Caco-2 (cell line): ENCODE measurements at regions not wholly inside any gene's neighbourhood (a gene's known extent, or its start where the extent isn't known, plus 50 kb on each side); places are given as distances from the start of the nearest gene placed in this dataset.

Experiments
- BruUV-seq: library from RNA; stranded (reverse); fragments of 400-500 nt; replicated peaks from 2 replicates; lab custom pipeline; 2021; lab: Mats Ljungman, UMichigan
- CTCF ChIA-PET: fragments of 300-600 bp; sonication (Branson Sonifier 250); formaldehyde crosslinking; loops from one replicate; lab custom pipeline; 2022; ENCODE audit warnings: antibody characterized with exemption; lab: Charles Lee
- POLR2A ChIA-PET: fragments of 300-600 bp; sonication (Branson Sonifier 250); formaldehyde crosslinking; loops from one replicate; lab custom pipeline; 2022; ENCODE audit warnings: antibody characterized with exemption; lab: Charles Lee
- DNase-seq, 2 experiments: peaks; one replicate each; pipeline versions ENCODE4 v3.0.0 to v3.0.0-alpha.2; 2020 to 2022
- H3K27me3 ChIP-seq: replicated peaks from 2 replicates; pipeline ENCODE4 v1.6.0; 2011; ENCODE audit warnings: low read length; ENCODE audit not compliant: control insufficient read depth, insufficient read depth
- H3K36me3 ChIP-seq: 2 replicates; pipeline ENCODE4 v1.5.1; 2011; ENCODE audit warnings: low read length; ENCODE audit not compliant: control insufficient read depth, insufficient read depth
- H3K4me1 ChIP-seq: fragments of 250-450 bp; sonication (Bioruptor Pico); 2 replicates; pipeline ENCODE4 v1.5.1; 2020; ENCODE audit warnings: mild to moderate bottlenecking
- H3K4me3 ChIP-seq: 2 replicates; pipeline ENCODE4 v1.5.1; 2011; ENCODE audit warnings: low read depth, mild to moderate bottlenecking, control low read depth, low read length
- H3K9me3 ChIP-seq: fragments of 250-450 bp; sonication (Bioruptor Pico); 2 replicates; pipeline ENCODE4 v1.5.1; 2020; ENCODE audit warnings: mild to moderate bottlenecking, moderate library complexity
- H3K27ac Mint-ChIP-seq: one replicate; pipeline ENCODE4 v1.8.0; 2022; ENCODE audit warnings: mixed read lengths; ENCODE audit not compliant: unreplicated experiment
- H3K27me3 Mint-ChIP-seq: one replicate; pipeline ENCODE4 v1.8.0; 2022; ENCODE audit warnings: mixed read lengths; ENCODE audit not compliant: insufficient read depth, unreplicated experiment
- H3K36me3 Mint-ChIP-seq: one replicate; pipeline ENCODE4 v1.8.0; 2022; ENCODE audit warnings: mild to moderate bottlenecking, mixed read lengths; ENCODE audit not compliant: insufficient read depth, unreplicated experiment
- H3K4me1 Mint-ChIP-seq: one replicate; pipeline ENCODE4 v1.8.0; 2022; ENCODE audit warnings: low read depth, mixed read lengths; ENCODE audit not compliant: unreplicated experiment
- H3K4me3 Mint-ChIP-seq: one replicate; pipeline ENCODE4 v1.8.0; 2022; ENCODE audit warnings: mild to moderate bottlenecking, moderate library complexity, mixed read lengths; ENCODE audit not compliant: unreplicated experiment
- H3K9me3 Mint-ChIP-seq: one replicate; pipeline ENCODE4 v1.8.0; 2022; ENCODE audit warnings: mixed read lengths; ENCODE audit not compliant: unreplicated experiment
- intact Hi-C: fragments of 100-400 bp; cut with micrococcal nuclease; formaldehyde crosslinking; loops from one replicate; pipeline ENCODE4 v1.10.0; 2022; ENCODE audit not compliant: unreplicated experiment
- TF ChIP-seq, protein P1 (sequence below), 2 experiments: fragments of 200-600 bp in 1 of 2; IDR thresholded peaks; 1 replicate in 1 of 2; 2 replicates in 1 of 2; pipeline versions ENCODE4 v1.5.1 to v1.8.0; 2011 to 2022; ENCODE audit warnings: antibody characterized with exemption in 1 of 2, control low read depth in 1 of 2, inconsistent platforms in 1 of 2, low read depth in 1 of 2, low read length in 1 of 2, mild to moderate bottlenecking in 1 of 2, moderate library complexity in 1 of 2; ENCODE audit not compliant: insufficient read depth in 1 of 2, severe bottlenecking in 1 of 2, unreplicated experiment in 1 of 2

DNA sequence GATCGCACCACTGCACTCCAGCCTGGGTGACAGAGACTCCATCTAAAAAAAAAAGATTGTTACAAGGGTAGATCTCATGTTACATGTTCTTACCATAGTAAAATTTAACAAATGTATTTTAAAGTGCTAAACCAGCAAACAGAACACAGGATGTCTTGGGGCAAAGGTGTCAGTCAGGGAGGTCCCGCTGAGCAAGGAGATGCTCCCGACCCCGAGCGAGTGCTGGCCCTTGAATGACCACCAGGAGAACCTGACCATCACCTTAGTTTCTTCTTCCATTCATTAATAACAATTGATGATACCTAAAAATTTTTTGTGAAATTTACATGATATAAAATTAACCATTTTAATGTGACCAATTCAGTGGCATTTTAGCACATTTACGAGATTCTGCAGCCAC is 241.6 kb upstream of the GPR26 start:
- ChIA-PET CTCF (no interaction called here), POLR2A (no interaction called here)
- Histone ChIP-seq H3K27me3 (no peaks in the 10 kb centered on the region), H3K4me3 (no peak overlapping the region), H3K36me3 (no peaks in the 10 kb centered on the region), H3K4me1 (no peaks in the 10 kb centered on the region), H3K9me3 (no peaks in the 10 kb centered on the region)
- no peak overlapping the region for H3K27ac Mint-ChIP-seq
- no peaks in the 10 kb centered on the region for H3K4me1 Mint-ChIP-seq
- TF ChIP-seq, protein P1, sequence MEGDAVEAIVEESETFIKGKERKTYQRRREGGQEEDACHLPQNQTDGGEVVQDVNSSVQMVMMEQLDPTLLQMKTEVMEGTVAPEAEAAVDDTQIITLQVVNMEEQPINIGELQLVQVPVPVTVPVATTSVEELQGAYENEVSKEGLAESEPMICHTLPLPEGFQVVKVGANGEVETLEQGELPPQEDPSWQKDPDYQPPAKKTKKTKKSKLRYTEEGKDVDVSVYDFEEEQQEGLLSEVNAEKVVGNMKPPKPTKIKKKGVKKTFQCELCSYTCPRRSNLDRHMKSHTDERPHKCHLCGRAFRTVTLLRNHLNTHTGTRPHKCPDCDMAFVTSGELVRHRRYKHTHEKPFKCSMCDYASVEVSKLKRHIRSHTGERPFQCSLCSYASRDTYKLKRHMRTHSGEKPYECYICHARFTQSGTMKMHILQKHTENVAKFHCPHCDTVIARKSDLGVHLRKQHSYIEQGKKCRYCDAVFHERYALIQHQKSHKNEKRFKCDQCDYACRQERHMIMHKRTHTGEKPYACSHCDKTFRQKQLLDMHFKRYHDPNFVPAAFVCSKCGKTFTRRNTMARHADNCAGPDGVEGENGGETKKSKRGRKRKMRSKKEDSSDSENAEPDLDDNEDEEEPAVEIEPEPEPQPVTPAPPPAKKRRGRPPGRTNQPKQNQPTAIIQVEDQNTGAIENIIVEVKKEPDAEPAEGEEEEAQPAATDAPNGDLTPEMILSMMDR (IDR thresholded peaks at IDR 0.05; ENCODE audit: insufficient read depth in 1 of 2, low read depth in 1 of 2, low read length in 1 of 2, severe bottlenecking in 1 of 2, unreplicated experiment in 1 of 2) = no peak
- H3K4me3 Mint-ChIP-seq = no peak overlapping the region
- H3K9me3 Mint-ChIP-seq = no peaks in the 10 kb centered on the region
- peaks cover 18% of the 10 kb centered on the region for H3K27me3 Mint-ChIP-seq
- H3K36me3 Mint-ChIP-seq = no peaks in the 10 kb centered on the region
- BruUV-seq = no TSS peak
- no peak for DNase-seq
- intact Hi-C loops = no loop called here

DNA sequence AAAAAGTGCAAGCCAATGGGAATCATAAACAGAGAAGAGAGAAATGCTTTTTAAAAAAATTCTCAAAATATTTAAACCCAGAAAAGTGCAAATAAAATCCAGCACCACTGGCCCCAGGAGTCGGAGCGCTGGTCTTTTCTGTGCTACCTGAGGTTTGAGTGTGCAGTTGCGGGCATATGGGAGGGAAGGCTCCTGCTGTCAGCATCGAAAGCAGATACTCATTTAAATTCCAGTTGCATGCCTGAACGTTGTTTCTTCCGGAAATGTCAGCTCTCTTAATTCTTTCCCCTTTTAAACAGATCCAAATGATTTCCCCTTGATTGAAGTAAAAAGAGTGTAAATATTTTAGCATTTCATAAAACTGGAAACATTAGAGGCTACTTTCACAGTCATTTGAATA is 240.5 kb upstream of the GPR26 start:
- Mint-ChIP-seq H3K27ac (no peak overlapping the region), H3K4me3 (no peak overlapping the region), H3K9me3 (no peaks in the 10 kb centered on the region), H3K36me3 (no peaks in the 10 kb centered on the region), H3K27me3 (peaks cover 20% of the 10 kb centered on the region), H3K4me1 (no peaks in the 10 kb centered on the region)
- H3K36me3 ChIP-seq = no peaks in the 10 kb centered on the region
- no peaks in the 10 kb centered on the region for H3K27me3 ChIP-seq
- no peaks in the 10 kb centered on the region for H3K9me3 ChIP-seq
- ChIA-PET POLR2A (no interaction called here), CTCF (no interaction called here)
- H3K4me1 ChIP-seq = no peaks in the 10 kb centered on the region
- TF ChIP-seq, protein P1 (IDR thresholded peaks at IDR 0.05; ENCODE audit: insufficient read depth in 1 of 2, low read depth in 1 of 2, low read length in 1 of 2, severe bottlenecking in 1 of 2, unreplicated experiment in 1 of 2) = no peak
- no peak for DNase-seq
- intact Hi-C loops = no loop called here
- no peak overlapping the region for H3K4me3 ChIP-seq
- BruUV-seq = no TSS peak

DNA sequence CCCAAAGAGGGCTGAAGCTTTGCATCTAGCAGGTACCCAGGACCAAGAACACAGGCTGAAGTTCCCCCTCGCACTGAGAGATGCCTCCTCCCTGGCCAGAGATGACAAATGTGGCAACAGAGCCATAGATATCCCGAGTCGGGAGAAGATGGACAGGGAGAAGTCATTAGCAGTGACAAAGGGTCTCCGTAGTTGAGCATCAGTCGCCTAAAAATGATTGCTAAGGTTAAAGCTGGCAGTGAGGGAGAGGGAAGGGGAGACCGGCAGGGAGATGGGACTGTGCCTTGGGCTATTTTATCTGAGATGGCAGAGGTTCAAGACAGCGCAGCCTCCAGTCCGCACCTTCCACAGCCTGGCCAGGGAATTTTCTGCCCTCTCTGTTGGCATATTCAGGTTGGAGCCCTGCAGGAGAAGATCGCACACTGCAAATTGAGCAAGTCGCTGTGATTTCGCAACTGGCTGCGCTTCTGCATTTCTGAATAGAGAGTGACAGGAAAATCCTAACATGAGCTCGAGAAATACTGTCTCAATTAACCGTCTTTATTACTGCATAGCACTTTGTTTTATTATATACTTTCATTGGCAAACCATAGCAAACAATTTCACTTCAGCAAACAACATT is 238.9 kb upstream of the GPR26 start:
- Histone ChIP-seq H3K36me3 (no peaks in the 10 kb centered on the region), H3K4me1 (no peaks in the 10 kb centered on the region), H3K4me3 (no peak overlapping the region), H3K9me3 (no peaks in the 10 kb centered on the region), H3K27me3 (no peaks in the 10 kb centered on the region)
- Mint-ChIP-seq H3K27ac (no peak overlapping the region), H3K36me3 (no peaks in the 10 kb centered on the region), H3K4me1 (no peaks in the 10 kb centered on the region), H3K4me3 (no peak overlapping the region), H3K9me3 (no peaks in the 10 kb centered on the region), H3K27me3 (peaks cover 20% of the 10 kb centered on the region)
- TF ChIP-seq, protein P1 (IDR thresholded peaks at IDR 0.05; ENCODE audit: insufficient read depth in 1 of 2, low read depth in 1 of 2, low read length in 1 of 2, severe bottlenecking in 1 of 2, unreplicated experiment in 1 of 2) = no peak
- intact Hi-C loops = no loop called here
- ChIA-PET POLR2A (no interaction called here), CTCF (no interaction called here)
- peak in 1 of 2 experiments; percentile 8 for DNase-seq
- BruUV-seq = no TSS peak
